Suprapubic skin (tissue), 4 donors: ENCODE measurements at regions not wholly inside any gene's neighbourhood (a gene's known extent, or its start where the extent isn't known, plus 50 kb on each side); places are given as distances from the start of the nearest gene placed in this dataset.

ENCODE experiments used
- DNase-seq, 2 donors: peaks; one replicate each; pipeline ENCODE4 v3.0.0-alpha.2; 2019; ENCODE audit warnings: low spot score in 2 of 2
- H3K27ac ChIP-seq: fragments of 200-600 bp; sonication (generic); one replicate; pipeline ENCODE4 v1.5.1; 2019
- H3K27me3 ChIP-seq: fragments of 200-600 bp; sonication (generic); one replicate; pipeline ENCODE4 v1.5.1; 2019
- H3K36me3 ChIP-seq: fragments of 200-600 bp; sonication (generic); one replicate; pipeline ENCODE4 v1.5.1; 2019
- H3K4me1 ChIP-seq: fragments of 200-600 bp; sonication (generic); one replicate; pipeline ENCODE4 v1.5.1; 2019
- H3K4me3 ChIP-seq: fragments of 200-600 bp; sonication (generic); one replicate; pipeline ENCODE4 v1.5.1; 2019; ENCODE audit warnings: mild to moderate bottlenecking
- H3K9me3 ChIP-seq: fragments of 200-600 bp; sonication (generic); one replicate; pipeline ENCODE4 v1.5.1; 2019
- CTCF ChIP-seq, 2 donors: fragments of 200-600 bp in 1 of 2; fragments of 450-650 bp in 1 of 2; sonication (generic) in 1 of 2; IDR thresholded peaks; one replicate each; pipeline ENCODE4 v1.5.1; 2016 to 2019; ENCODE audit warnings: antibody characterized with exemption in 2 of 2, mild to moderate bottlenecking in 1 of 2, moderate library complexity in 1 of 2
- EP300 ChIP-seq: sonication (generic); formaldehyde crosslinking; IDR thresholded peaks from one replicate; pipeline ENCODE4 v1.6.1; 2017; ENCODE audit warnings: antibody characterized with exemption
- POLR2A ChIP-seq, 2 donors: fragments of 450-650 bp; IDR thresholded peaks; one replicate each; pipeline ENCODE4 v1.6.1; 2017; ENCODE audit warnings: antibody characterized with exemption in 2 of 2, mild to moderate bottlenecking in 2 of 2, moderate library complexity in 2 of 2
- POLR2AphosphoS5 ChIP-seq, 3 donors: sonication (generic); formaldehyde crosslinking; IDR thresholded peaks; one replicate each; pipeline ENCODE4 v1.6.1; 2017; ENCODE audit warnings: antibody characterized with exemption in 3 of 3
- WGBS: methylation state at CpG from one replicate; pipeline ENCODE4 v1.1.5; 2018; 5-methylcytosine and 5-hydroxymethylcytosine counted together

GRCh38 chr6:112660626-112661025, 313.5 kb downstream of the RFPL4B start:
- Histone ChIP-seq H3K4me3 (no peak overlapping the region), H3K27me3 (no peaks in the 10 kb centered on the region), H3K36me3 (no peaks in the 10 kb centered on the region), H3K27ac (no peak overlapping the region), H3K4me1 (no peaks in the 10 kb centered on the region), H3K9me3 (no peaks in the 10 kb centered on the region)
- WGBS: 78% methylated on average over 2 of the region's 2 CpGs
- DNase-seq: no peak
- no peak for TF ChIP-seq POLR2A (IDR thresholded peaks at IDR 0.05)
- no peak for TF ChIP-seq EP300
- no peak for TF ChIP-seq CTCF (IDR thresholded peaks at IDR 0.05)
- no peak for TF ChIP-seq POLR2AphosphoS5 (IDR thresholded peaks at IDR 0.05)

GRCh38 chr6:112663698-112664097, 316.6 kb downstream of the RFPL4B start:
- no peak for DNase-seq
- TF ChIP-seq POLR2AphosphoS5 (IDR thresholded peaks at IDR 0.05) (no peak), EP300 (no peak), POLR2A (IDR thresholded peaks at IDR 0.05) (no peak), CTCF (IDR thresholded peaks at IDR 0.05) (no peak)
- Histone ChIP-seq H3K4me1 (no peaks in the 10 kb centered on the region), H3K4me3 (no peak overlapping the region), H3K9me3 (no peaks in the 10 kb centered on the region), H3K27ac (no peak overlapping the region), H3K36me3 (no peaks in the 10 kb centered on the region), H3K27me3 (no peaks in the 10 kb centered on the region)
- WGBS: 80% methylated on average over 4 of the region's 4 CpGs

GRCh38 chr6:112665114-112665513, 318.0 kb downstream of the RFPL4B start:
- no peak overlapping the region for H3K27ac ChIP-seq
- H3K27me3 ChIP-seq: no peaks in the 10 kb centered on the region
- DNase-seq: no peak
- WGBS: 68% methylated on average over 2 of the region's 2 CpGs
- H3K4me3 ChIP-seq: no peak overlapping the region
- no peaks in the 10 kb centered on the region for H3K9me3 ChIP-seq
- no peaks in the 10 kb centered on the region for H3K4me1 ChIP-seq
- H3K36me3 ChIP-seq: no peaks in the 10 kb centered on the region
- TF ChIP-seq EP300 (no peak), CTCF (IDR thresholded peaks at IDR 0.05) (no peak), POLR2AphosphoS5 (IDR thresholded peaks at IDR 0.05) (no peak), POLR2A (IDR thresholded peaks at IDR 0.05) (no peak)

GRCh38 chr6:112665815-112666214, 318.7 kb downstream of the RFPL4B start:
- no peaks in the 10 kb centered on the region for H3K36me3 ChIP-seq
- H3K4me3 ChIP-seq: no peak overlapping the region
- WGBS: 67% methylated on average over 1 of the region's 1 CpG
- no peaks in the 10 kb centered on the region for H3K4me1 ChIP-seq
- H3K9me3 ChIP-seq: no peaks in the 10 kb centered on the region
- no peak for DNase-seq
- no peak overlapping the region for H3K27ac ChIP-seq
- no peaks in the 10 kb centered on the region for H3K27me3 ChIP-seq
- TF ChIP-seq POLR2AphosphoS5 (IDR thresholded peaks at IDR 0.05): no peak
- no peak for TF ChIP-seq CTCF (IDR thresholded peaks at IDR 0.05)
- no peak for TF ChIP-seq EP300

- Histone ChIP-seq H3K27ac (no peak overlapping the region), H3K27me3 (no peaks in the 10 kb centered on the region), H3K9me3 (no peaks in the 10 kb centered on the region), H3K4me3 (no peak overlapping the region), H3K4me1 (no peaks in the 10 kb centered on the region), H3K36me3 (no peaks in the 10 kb centered on the region)
- DNase-seq: no peak
- TF ChIP-seq CTCF (IDR thresholded peaks at IDR 0.05) (no peak), POLR2A (IDR thresholded peaks at IDR 0.05) (no peak), EP300 (no peak)
These were observed 320.3 kb downstream of the RFPL4B start for GRCh38 chr6:112667427-112667826.
